ENCODE measurements at regions not wholly inside any gene's neighbourhood (a gene's known extent, or its start where the extent isn't known, plus 50 kb on each side); places are given as distances from the start of the nearest gene placed in this dataset.
A peak's percentile ranks its signal among the peaks of the same experiment; 100 is the strongest.

DNA sequence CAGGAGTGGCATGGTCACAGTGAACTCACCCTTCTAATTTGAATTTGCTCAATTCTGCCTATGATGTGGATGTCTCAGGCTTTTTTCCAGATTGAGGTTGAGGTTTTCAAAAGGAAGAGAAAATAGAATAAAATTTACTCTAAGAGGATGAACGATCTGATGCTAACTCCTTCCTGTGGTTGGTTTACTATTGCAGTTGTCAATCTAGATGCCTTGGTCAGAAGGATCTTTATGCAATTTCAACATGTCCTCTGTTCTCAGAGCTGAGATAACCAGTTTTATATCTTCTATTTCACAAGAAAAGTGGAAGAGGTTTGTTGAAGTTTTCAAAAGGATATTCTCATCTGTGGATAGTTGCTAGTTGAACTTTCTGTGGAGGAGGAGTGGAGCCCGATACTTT is 150.7 kb upstream of the WDR11 start:
- no CpG with 5 or more reads among the region's 2 CpGs for WGBS (ENCODE audit: insufficient coverage)
- Mint-ChIP-seq H3K4me1 (peaks cover 10% of the 10 kb centered on the region), H3K36me3 (peaks cover 0 to 5% of the 10 kb centered on the region in 2 donors), H3K4me3 (no peak overlapping the region), H3K27ac (peak overlapping the region in 1 of 7 donors; percentile 29), H3K9me3 (peaks cover 14 to 33% (median 27%) of the 10 kb centered on the region in 7 donors), H3K27me3 (ENCODE audit: low read depth in 3 of 3) (peaks cover 0 to 1% (median 0%) of the 10 kb centered on the region in 3 donors)
- Histone ChIP-seq H3K9me3 (replicated peaks in 1 of 2; ENCODE audit: control insufficient read depth in 1 of 2, insufficient read depth in 1 of 2, low read length in 2 of 2) (peaks cover 16 to 29% of the 10 kb centered on the region in 2 donors), H4K20me1 (ENCODE audit: insufficient read depth, low read length) (no peaks in the 10 kb centered on the region), H3K4me3 (replicated peaks in 1 of 3; ENCODE audit: low read depth in 2 of 3, low read length in 3 of 3) (no peak overlapping the region), H3K79me2 (ENCODE audit: insufficient read depth, low read length) (no peaks in the 10 kb centered on the region), H3K27ac (ENCODE audit: low read depth in 1 of 2, low read length in 2 of 2) (no peak overlapping the region), H3K4me1 (ENCODE audit: control insufficient read depth in 1 of 2, insufficient read depth in 2 of 2, low read length in 2 of 2) (peaks cover 0 to 7% of the 10 kb centered on the region in 2 donors), H3K36me3 (replicated peaks in 1 of 2; ENCODE audit: control insufficient read depth in 1 of 2, insufficient read depth in 2 of 2, low read length in 2 of 2) (no peaks in the 10 kb centered on the region), H3K9ac (ENCODE audit: insufficient read depth, low read length, poor library complexity, severe bottlenecking) (no peak overlapping the region), H3K4me2 (replicated peaks; ENCODE audit: extremely low read depth, low read length, poor library complexity, severe bottlenecking) (no peak overlapping the region), H2AFZ (ENCODE audit: insufficient read depth, low read depth, low read length, poor library complexity, severe bottlenecking) (peak overlapping the region; percentile 4), H3K27me3 (ENCODE audit: control insufficient read depth in 2 of 2, insufficient read depth in 2 of 2, low read length in 2 of 2) (no peaks in the 10 kb centered on the region)
- no peak for DNase-seq
- TF ChIP-seq, protein P1, sequence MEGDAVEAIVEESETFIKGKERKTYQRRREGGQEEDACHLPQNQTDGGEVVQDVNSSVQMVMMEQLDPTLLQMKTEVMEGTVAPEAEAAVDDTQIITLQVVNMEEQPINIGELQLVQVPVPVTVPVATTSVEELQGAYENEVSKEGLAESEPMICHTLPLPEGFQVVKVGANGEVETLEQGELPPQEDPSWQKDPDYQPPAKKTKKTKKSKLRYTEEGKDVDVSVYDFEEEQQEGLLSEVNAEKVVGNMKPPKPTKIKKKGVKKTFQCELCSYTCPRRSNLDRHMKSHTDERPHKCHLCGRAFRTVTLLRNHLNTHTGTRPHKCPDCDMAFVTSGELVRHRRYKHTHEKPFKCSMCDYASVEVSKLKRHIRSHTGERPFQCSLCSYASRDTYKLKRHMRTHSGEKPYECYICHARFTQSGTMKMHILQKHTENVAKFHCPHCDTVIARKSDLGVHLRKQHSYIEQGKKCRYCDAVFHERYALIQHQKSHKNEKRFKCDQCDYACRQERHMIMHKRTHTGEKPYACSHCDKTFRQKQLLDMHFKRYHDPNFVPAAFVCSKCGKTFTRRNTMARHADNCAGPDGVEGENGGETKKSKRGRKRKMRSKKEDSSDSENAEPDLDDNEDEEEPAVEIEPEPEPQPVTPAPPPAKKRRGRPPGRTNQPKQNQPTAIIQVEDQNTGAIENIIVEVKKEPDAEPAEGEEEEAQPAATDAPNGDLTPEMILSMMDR (IDR thresholded peaks at IDR 0.05), result no peak
- intact Hi-C loops (cut with micrococcal nuclease), result no loop called here

DNA sequence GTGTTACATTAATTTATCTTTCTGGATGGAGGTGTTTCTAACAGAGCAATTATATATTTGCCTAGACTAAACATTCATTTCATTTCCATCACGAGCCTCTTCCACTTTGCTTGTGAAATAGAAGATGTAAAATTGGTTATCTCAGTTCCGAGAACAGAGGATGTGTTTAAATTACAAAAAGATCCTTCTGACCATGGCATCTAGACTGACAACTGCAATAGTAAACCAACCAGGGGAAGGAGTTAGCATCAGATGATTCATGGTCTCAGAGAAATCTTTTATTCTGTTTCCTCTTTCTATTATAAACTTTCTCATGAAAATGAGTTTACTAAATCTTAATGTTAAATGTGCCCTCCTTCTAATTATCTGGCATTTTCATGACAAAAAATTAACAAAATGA is 149.8 kb upstream of the WDR11 start:
- H3K27me3 Mint-ChIP-seq (ENCODE audit: low read depth in 3 of 3), result no peaks in the 10 kb centered on the region

More for the DNA sequence above, 149.8 kb upstream of the WDR11 start:
- H2AFZ ChIP-seq (ENCODE audit: insufficient read depth, low read depth, low read length, poor library complexity, severe bottlenecking), result no peak overlapping the region
- H3K79me2 ChIP-seq (ENCODE audit: insufficient read depth, low read length), result no peaks in the 10 kb centered on the region
- peaks cover 10% of the 10 kb centered on the region for H3K4me1 Mint-ChIP-seq
- H3K27ac ChIP-seq (ENCODE audit: low read depth in 1 of 2, low read length in 2 of 2), result no peak overlapping the region
- intact Hi-C loops (cut with micrococcal nuclease), result no loop called here
- no peak overlapping the region for H3K4me2 ChIP-seq (replicated peaks; ENCODE audit: extremely low read depth, low read length, poor library complexity, severe bottlenecking)
- H3K9ac ChIP-seq (ENCODE audit: insufficient read depth, low read length, poor library complexity, severe bottlenecking), result no peak overlapping the region
- H4K20me1 ChIP-seq (ENCODE audit: insufficient read depth, low read length), result no peaks in the 10 kb centered on the region
- H3K9me3 Mint-ChIP-seq, result peaks cover 14 to 33% (median 26%) of the 10 kb centered on the region in 7 donors
- TF ChIP-seq, protein P1 (IDR thresholded peaks at IDR 0.05), result no peak
- H3K36me3 ChIP-seq (replicated peaks in 1 of 2; ENCODE audit: control insufficient read depth in 1 of 2, insufficient read depth in 2 of 2, low read length in 2 of 2), result no peaks in the 10 kb centered on the region
- H3K4me3 Mint-ChIP-seq, result no peak overlapping the region
- peaks cover 0 to 7% of the 10 kb centered on the region in 2 donors for H3K4me1 ChIP-seq (ENCODE audit: control insufficient read depth in 1 of 2, insufficient read depth in 2 of 2, low read length in 2 of 2)
- H3K36me3 Mint-ChIP-seq, result peaks cover 0 to 5% of the 10 kb centered on the region in 2 donors
- WGBS (ENCODE audit: insufficient coverage), result no CpG with 5 or more reads among the region's 2 CpGs
- no peaks in the 10 kb centered on the region for H3K27me3 ChIP-seq (ENCODE audit: control insufficient read depth in 2 of 2, insufficient read depth in 2 of 2, low read length in 2 of 2)
- H3K27ac Mint-ChIP-seq, result no peak overlapping the region
- H3K9me3 ChIP-seq (replicated peaks in 1 of 2; ENCODE audit: control insufficient read depth in 1 of 2, insufficient read depth in 1 of 2, low read length in 2 of 2), result peaks cover 16 to 29% of the 10 kb centered on the region in 2 donors
- no peak overlapping the region for H3K4me3 ChIP-seq (replicated peaks in 1 of 3; ENCODE audit: low read depth in 2 of 3, low read length in 3 of 3)
- no peak for DNase-seq

All from CD14-positive monocyte (primary cell).